ENCODE measurements at regions not wholly inside any gene's neighbourhood (a gene's known extent, or its start where the extent isn't known, plus 50 kb on each side); places are given as distances from the start of the nearest gene placed in this dataset.
"Not testable (repeated sequence)": the region's sequence is repeated elsewhere in the genome, so short reads cannot be mapped to it uniquely, and the experiment has no call there.

- H3K27ac Mint-ChIP-seq, H3K36me3 Mint-ChIP-seq, H3K9me3 Mint-ChIP-seq, H3K4me1 Mint-ChIP-seq, H3K4me3 Mint-ChIP-seq, DNase-seq, H3K27me3 Mint-ChIP-seq: not testable (repeated sequence)
Measured at GRCh38 chrX:40788698-40789097, 53.4 kb upstream of the MED14 start.

- Mint-ChIP-seq H3K27me3 (no peaks in the 10 kb centered on the region), H3K27ac (no peak overlapping the region), H3K36me3 (peaks cover 3% of the 10 kb centered on the region), H3K4me1 (no peaks in the 10 kb centered on the region), H3K4me3 (no peak overlapping the region), H3K9me3 (peaks cover 2% of the 10 kb centered on the region)
- no peak for DNase-seq
Measured at GRCh38 chrX:40792433-40792832, 57.1 kb upstream of the MED14 start.

GRCh38 chrX:40794829-40795130 is 59.4 kb upstream of the MED14 start:
- not testable (repeated sequence) for H3K4me3 Mint-ChIP-seq, H3K27me3 Mint-ChIP-seq, H3K9me3 Mint-ChIP-seq, H3K36me3 Mint-ChIP-seq, H3K4me1 Mint-ChIP-seq, H3K27ac Mint-ChIP-seq, DNase-seq

GRCh38 chrX:40799745-40800144 is 64.4 kb upstream of the MED14 start:
- DNase-seq, H3K4me1 Mint-ChIP-seq, H3K36me3 Mint-ChIP-seq, H3K4me3 Mint-ChIP-seq, H3K9me3 Mint-ChIP-seq, H3K27me3 Mint-ChIP-seq, H3K27ac Mint-ChIP-seq: not testable (repeated sequence)

GRCh38 chrX:40805404-40805803 is 70.1 kb upstream of the MED14 start:
- DNase-seq, result no peak
- H3K4me1 Mint-ChIP-seq, result no peaks in the 10 kb centered on the region
- H3K36me3 Mint-ChIP-seq, result no peaks in the 10 kb centered on the region
- H3K27ac Mint-ChIP-seq, result no peak overlapping the region
- H3K4me3 Mint-ChIP-seq, result no peak overlapping the region
- H3K9me3 Mint-ChIP-seq, result no peaks in the 10 kb centered on the region
- no peaks in the 10 kb centered on the region for H3K27me3 Mint-ChIP-seq

- Mint-ChIP-seq H3K27ac (no peak overlapping the region), H3K27me3 (no peaks in the 10 kb centered on the region), H3K4me1 (no peaks in the 10 kb centered on the region), H3K36me3 (no peaks in the 10 kb centered on the region), H3K9me3 (no peaks in the 10 kb centered on the region), H3K4me3 (no peak overlapping the region)
- DNase-seq, result no peak
Measured at GRCh38 chrX:40806513-40807220, 71.3 kb upstream of the MED14 start.

GRCh38 chrX:40807384-40807783 is 72.0 kb upstream of the MED14 start:
- Mint-ChIP-seq H3K36me3 (no peaks in the 10 kb centered on the region), H3K27me3 (no peaks in the 10 kb centered on the region), H3K9me3 (no peaks in the 10 kb centered on the region), H3K27ac (no peak overlapping the region), H3K4me1 (no peaks in the 10 kb centered on the region), H3K4me3 (no peak overlapping the region)
- no peak for DNase-seq

GRCh38 chrX:40808203-40808602 is 72.9 kb upstream of the MED14 start:
- H3K27me3 Mint-ChIP-seq, result no peaks in the 10 kb centered on the region
- H3K4me1 Mint-ChIP-seq, result no peaks in the 10 kb centered on the region
- no peak overlapping the region for H3K4me3 Mint-ChIP-seq
- H3K27ac Mint-ChIP-seq, result no peak overlapping the region
- H3K36me3 Mint-ChIP-seq, result no peaks in the 10 kb centered on the region
- DNase-seq, result no peak
- no peaks in the 10 kb centered on the region for H3K9me3 Mint-ChIP-seq

- Mint-ChIP-seq H3K27ac (no peak overlapping the region), H3K4me3 (no peak overlapping the region), H3K9me3 (no peaks in the 10 kb centered on the region), H3K4me1 (no peaks in the 10 kb centered on the region), H3K36me3 (no peaks in the 10 kb centered on the region), H3K27me3 (no peaks in the 10 kb centered on the region)
- no peak for DNase-seq
Measured at GRCh38 chrX:40809210-40809609, 73.9 kb upstream of the MED14 start.

- H3K9me3 Mint-ChIP-seq, H3K36me3 Mint-ChIP-seq, DNase-seq, H3K27me3 Mint-ChIP-seq, H3K4me1 Mint-ChIP-seq, H3K4me3 Mint-ChIP-seq, H3K27ac Mint-ChIP-seq: not testable (repeated sequence)
Measured at GRCh38 chrX:40815045-40815444, 79.7 kb upstream of the MED14 start.

GRCh38 chrX:40816906-40817305 is 81.6 kb upstream of the MED14 start:
- Mint-ChIP-seq H3K9me3 (no peaks in the 10 kb centered on the region), H3K27ac (no peak overlapping the region), H3K4me3 (no peak overlapping the region), H3K36me3 (no peaks in the 10 kb centered on the region), H3K27me3 (no peaks in the 10 kb centered on the region), H3K4me1 (no peaks in the 10 kb centered on the region)
- no peak for DNase-seq

- Mint-ChIP-seq H3K4me1 (no peaks in the 10 kb centered on the region), H3K9me3 (peaks cover 1% of the 10 kb centered on the region), H3K27me3 (no peaks in the 10 kb centered on the region), H3K4me3 (no peak overlapping the region), H3K36me3 (no peaks in the 10 kb centered on the region), H3K27ac (no peak overlapping the region)
- DNase-seq, result no peak
Measured at GRCh38 chrX:40818236-40818635, 82.9 kb upstream of the MED14 start.

GRCh38 chrX:40821780-40822179 is 86.4 kb upstream of the MED14 start:
- Mint-ChIP-seq H3K9me3 (peaks cover 5% of the 10 kb centered on the region), H3K4me3 (no peak overlapping the region), H3K36me3 (no peaks in the 10 kb centered on the region), H3K27ac (no peak overlapping the region), H3K27me3 (no peaks in the 10 kb centered on the region), H3K4me1 (no peaks in the 10 kb centered on the region)
- DNase-seq, result no peak

- no peak overlapping the region for H3K4me3 Mint-ChIP-seq
- no peak for DNase-seq
- H3K27ac Mint-ChIP-seq, result no peak overlapping the region
- no peaks in the 10 kb centered on the region for H3K4me1 Mint-ChIP-seq
- no peaks in the 10 kb centered on the region for H3K36me3 Mint-ChIP-seq
- H3K27me3 Mint-ChIP-seq, result no peaks in the 10 kb centered on the region
- peaks cover 5% of the 10 kb centered on the region for H3K9me3 Mint-ChIP-seq
Measured at GRCh38 chrX:40827331-40827730, 92.0 kb upstream of the MED14 start.

- no peaks in the 10 kb centered on the region for H3K4me1 Mint-ChIP-seq
- no peaks in the 10 kb centered on the region for H3K36me3 Mint-ChIP-seq
- H3K27ac Mint-ChIP-seq, result no peak overlapping the region
- H3K27me3 Mint-ChIP-seq, result no peaks in the 10 kb centered on the region
- no peak for DNase-seq
- H3K9me3 Mint-ChIP-seq, result no peaks in the 10 kb centered on the region
- H3K4me3 Mint-ChIP-seq, result no peak overlapping the region
Measured at GRCh38 chrX:40831750-40832149, 96.4 kb upstream of the MED14 start.

GRCh38 chrX:40832723-40833122 is 97.4 kb upstream of the MED14 start:
- no peaks in the 10 kb centered on the region for H3K36me3 Mint-ChIP-seq
- DNase-seq, result no peak
- no peaks in the 10 kb centered on the region for H3K4me1 Mint-ChIP-seq
- H3K27me3 Mint-ChIP-seq, result no peaks in the 10 kb centered on the region
- H3K9me3 Mint-ChIP-seq, result no peaks in the 10 kb centered on the region
- no peak overlapping the region for H3K27ac Mint-ChIP-seq
- no peak overlapping the region for H3K4me3 Mint-ChIP-seq

GRCh38 chrX:40834225-40834624 is 98.9 kb upstream of the MED14 start:
- H3K27me3 Mint-ChIP-seq, result no peaks in the 10 kb centered on the region
- DNase-seq, result no peak
- H3K4me1 Mint-ChIP-seq, result no peaks in the 10 kb centered on the region
- no peaks in the 10 kb centered on the region for H3K9me3 Mint-ChIP-seq
- H3K36me3 Mint-ChIP-seq, result no peaks in the 10 kb centered on the region
- H3K4me3 Mint-ChIP-seq, result no peak overlapping the region
- no peak overlapping the region for H3K27ac Mint-ChIP-seq
